ENCODE measurements at regions not wholly inside any gene's neighbourhood (a gene's known extent, or its start where the extent isn't known, plus 50 kb on each side); places are given as distances from the start of the nearest gene placed in this dataset.

GRCh38 chr7:36036590-36036989 lies 116.5 kb upstream of the EEPD1 start:
- TF ChIP-seq GATA2 (IDR thresholded peaks at IDR 0.05; ENCODE audit: low read depth, low read length) (peak; percentile 56), GATA3 (IDR thresholded peaks at IDR 0.05; ENCODE audit: low read depth, low read length) (no peak)
